ENCODE measurements at regions not wholly inside any gene's neighbourhood (a gene's known extent, or its start where the extent isn't known, plus 50 kb on each side); places are given as distances from the start of the nearest gene placed in this dataset.

DNA sequence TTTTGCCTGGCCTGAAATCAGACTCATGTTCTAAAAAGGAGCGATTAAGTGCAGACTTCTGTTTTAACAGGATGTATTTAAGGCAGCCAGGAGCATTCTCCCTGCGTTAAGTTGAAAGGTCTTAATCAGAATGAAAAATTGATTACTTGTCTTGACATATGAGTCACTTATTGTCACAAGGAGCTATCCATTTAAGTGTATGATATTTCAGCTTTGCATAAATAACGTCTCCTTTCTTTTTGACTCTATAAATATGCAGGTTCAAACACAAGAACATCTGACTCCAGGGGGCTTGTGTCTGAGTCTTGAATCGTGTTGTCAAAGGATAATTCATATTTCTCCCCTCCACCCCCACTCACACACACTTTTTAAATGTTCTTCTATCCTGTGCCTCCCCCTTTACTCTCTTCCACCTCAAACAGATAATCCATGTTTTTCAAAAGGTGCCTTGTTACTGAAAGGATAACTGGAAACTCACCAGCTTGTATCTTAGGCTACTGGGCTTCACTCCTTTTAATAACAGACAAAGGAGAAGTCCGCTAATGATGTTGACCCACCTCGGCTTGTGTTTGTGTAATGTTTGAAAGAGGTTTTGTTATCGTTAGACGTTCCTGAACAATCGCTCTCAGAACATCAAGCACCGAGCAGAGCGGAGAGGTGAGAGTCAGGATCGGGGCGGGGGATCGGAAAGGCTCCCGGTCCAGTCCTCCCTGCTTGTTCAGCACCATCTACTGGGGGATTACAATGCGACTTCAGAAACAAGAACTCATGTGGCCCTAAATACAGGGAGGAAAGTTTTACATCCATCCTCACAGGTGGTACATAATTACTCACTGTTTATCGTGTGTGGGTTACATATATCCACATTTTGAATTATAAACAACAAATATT is 107.5 kb upstream of the RPL34 start:
- DNase-seq (ENCODE audit: low read depth): peak; percentile 59
- H3K4me3 ChIP-seq (ENCODE audit: control insufficient read depth, low read depth, low read length): no peak overlapping the region
- TF ChIP-seq, protein P1, sequence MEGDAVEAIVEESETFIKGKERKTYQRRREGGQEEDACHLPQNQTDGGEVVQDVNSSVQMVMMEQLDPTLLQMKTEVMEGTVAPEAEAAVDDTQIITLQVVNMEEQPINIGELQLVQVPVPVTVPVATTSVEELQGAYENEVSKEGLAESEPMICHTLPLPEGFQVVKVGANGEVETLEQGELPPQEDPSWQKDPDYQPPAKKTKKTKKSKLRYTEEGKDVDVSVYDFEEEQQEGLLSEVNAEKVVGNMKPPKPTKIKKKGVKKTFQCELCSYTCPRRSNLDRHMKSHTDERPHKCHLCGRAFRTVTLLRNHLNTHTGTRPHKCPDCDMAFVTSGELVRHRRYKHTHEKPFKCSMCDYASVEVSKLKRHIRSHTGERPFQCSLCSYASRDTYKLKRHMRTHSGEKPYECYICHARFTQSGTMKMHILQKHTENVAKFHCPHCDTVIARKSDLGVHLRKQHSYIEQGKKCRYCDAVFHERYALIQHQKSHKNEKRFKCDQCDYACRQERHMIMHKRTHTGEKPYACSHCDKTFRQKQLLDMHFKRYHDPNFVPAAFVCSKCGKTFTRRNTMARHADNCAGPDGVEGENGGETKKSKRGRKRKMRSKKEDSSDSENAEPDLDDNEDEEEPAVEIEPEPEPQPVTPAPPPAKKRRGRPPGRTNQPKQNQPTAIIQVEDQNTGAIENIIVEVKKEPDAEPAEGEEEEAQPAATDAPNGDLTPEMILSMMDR (conservative IDR thresholded peaks at IDR 0.05; ENCODE audit: control insufficient read depth, insufficient read depth, low read depth, low read length): peak; percentile 43

DNA sequence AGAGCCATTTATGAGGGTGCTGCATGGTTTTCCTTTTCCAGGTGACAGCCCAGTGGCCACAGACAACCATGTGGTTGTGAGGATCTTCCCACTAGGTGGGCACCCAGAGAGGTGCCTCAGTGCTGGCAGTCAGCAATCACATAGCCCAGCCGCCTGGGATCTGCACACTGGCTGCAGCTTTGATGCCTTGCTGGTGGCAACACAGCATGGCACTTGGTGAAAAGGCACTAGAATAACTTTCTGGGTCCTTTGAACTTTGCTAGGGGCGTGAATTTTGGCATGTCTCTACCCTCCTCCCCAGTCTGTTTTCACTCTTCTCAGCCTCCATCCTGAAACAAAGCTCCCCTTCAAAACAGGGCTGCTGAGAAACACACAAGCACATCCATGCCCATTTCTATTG is 108.8 kb upstream of the RPL34 start:
- no peak for DNase-seq (ENCODE audit: low read depth)
- TF ChIP-seq, protein P1 (conservative IDR thresholded peaks at IDR 0.05; ENCODE audit: control insufficient read depth, insufficient read depth, low read depth, low read length): no peak

DNA sequence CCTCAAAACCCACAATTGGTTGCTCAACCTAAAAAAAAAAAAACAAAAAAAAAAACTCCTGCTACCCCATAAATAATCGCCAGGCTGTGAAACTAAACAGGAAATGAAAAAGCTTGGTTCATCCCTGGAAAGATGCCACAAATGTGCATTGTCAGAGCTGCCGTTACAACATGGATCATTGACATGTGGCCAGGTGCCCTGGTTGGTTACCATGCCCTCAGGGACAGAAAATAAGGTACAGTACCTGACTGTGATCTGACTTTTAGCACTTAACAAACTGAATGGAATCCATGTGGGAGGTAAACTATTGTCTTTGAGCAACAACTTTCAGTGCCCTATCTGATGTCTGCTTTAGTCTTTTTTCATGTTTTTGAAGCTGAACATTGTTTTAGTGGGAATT is 118.0 kb upstream of the RPL34 start:
- TF ChIP-seq, protein P1 (conservative IDR thresholded peaks at IDR 0.05; ENCODE audit: control insufficient read depth, insufficient read depth, low read depth, low read length): no peak
- H3K4me3 ChIP-seq (ENCODE audit: control insufficient read depth, low read depth, low read length): no peak overlapping the region
- no peak for DNase-seq (ENCODE audit: low read depth)

More for the DNA sequence above, 108.8 kb upstream of the RPL34 start:
- no peak overlapping the region for H3K4me3 ChIP-seq (ENCODE audit: control insufficient read depth, low read depth, low read length)

- TF ChIP-seq, protein P1 (conservative IDR thresholded peaks at IDR 0.05; ENCODE audit: control insufficient read depth, insufficient read depth, low read depth, low read length): no peak
- no peak for DNase-seq (ENCODE audit: low read depth)
- H3K4me3 ChIP-seq (ENCODE audit: control insufficient read depth, low read depth, low read length): no peak overlapping the region
These were observed 121.5 kb upstream of the RPL34 start for GRCh38 chr4:108498925-108499324.

DNA sequence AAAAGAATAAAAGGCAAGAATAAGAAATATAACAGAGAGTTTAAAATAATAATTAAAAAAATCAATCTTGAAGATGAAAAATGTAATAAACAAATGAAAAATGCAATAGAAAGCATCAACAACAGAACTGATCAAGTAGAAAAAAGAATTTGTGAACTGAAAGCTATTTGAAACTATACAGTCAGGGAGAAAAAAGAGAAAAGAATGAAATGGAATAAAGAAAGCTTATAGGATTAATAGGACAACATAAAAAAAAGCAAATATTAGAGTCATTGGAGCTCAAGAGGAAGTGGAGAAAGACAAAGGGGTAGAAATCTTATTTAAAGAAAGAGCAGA is 126.8 kb upstream of the RPL34 start:
- no peak for DNase-seq (ENCODE audit: low read depth)
- TF ChIP-seq, protein P1 (conservative IDR thresholded peaks at IDR 0.05; ENCODE audit: control insufficient read depth, insufficient read depth, low read depth, low read length): no peak
- H3K4me3 ChIP-seq (ENCODE audit: control insufficient read depth, low read depth, low read length): no peak overlapping the region

DNA sequence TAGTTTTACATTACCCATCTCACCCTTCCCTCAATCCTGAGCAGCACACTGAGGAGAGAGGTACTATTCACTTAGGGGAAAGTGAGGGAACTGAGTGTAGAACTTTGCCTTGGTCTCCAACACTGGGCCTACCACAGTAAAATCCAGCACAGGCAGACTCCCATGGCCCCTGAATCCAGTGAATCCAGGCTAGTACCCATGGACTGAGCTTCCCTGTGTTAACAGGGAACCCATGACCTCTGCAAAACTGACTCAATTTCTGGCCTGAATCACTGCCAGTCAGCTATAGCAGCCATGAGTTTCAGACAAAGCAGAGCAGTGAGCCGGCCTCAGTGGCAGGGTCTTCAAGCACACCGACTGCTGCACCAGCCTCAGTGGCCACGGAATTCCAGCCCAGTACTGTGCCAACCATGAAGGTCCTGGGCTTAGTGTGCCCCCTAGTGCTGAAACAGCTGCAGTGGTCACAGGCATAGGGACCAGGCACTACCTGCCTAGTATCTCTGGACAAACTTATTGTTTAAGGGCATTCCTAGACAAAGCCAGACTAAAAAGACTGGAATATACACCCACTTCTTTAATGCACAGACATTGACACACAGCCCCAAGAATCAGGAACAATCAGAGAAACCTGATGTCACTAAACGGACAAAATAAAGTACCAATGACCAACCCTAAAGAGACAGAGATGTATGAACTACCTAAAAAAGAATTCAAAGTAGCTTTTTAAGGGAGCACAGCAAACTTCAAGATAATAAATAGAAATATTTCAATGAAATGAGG is 127.4 kb upstream of the RPL34 start:
- TF ChIP-seq, protein P1 (conservative IDR thresholded peaks at IDR 0.05; ENCODE audit: control insufficient read depth, insufficient read depth, low read depth, low read length): peak; percentile 66
- peak; percentile 31 for DNase-seq (ENCODE audit: low read depth)
- no peak overlapping the region for H3K4me3 ChIP-seq (ENCODE audit: control insufficient read depth, low read depth, low read length)

Measured in fibroblast of mammary gland (primary cell).